ENCODE measurements at regions not wholly inside any gene's neighbourhood (a gene's known extent, or its start where the extent isn't known, plus 50 kb on each side); places are given as distances from the start of the nearest gene placed in this dataset.

- TF ChIP-seq, protein P1, sequence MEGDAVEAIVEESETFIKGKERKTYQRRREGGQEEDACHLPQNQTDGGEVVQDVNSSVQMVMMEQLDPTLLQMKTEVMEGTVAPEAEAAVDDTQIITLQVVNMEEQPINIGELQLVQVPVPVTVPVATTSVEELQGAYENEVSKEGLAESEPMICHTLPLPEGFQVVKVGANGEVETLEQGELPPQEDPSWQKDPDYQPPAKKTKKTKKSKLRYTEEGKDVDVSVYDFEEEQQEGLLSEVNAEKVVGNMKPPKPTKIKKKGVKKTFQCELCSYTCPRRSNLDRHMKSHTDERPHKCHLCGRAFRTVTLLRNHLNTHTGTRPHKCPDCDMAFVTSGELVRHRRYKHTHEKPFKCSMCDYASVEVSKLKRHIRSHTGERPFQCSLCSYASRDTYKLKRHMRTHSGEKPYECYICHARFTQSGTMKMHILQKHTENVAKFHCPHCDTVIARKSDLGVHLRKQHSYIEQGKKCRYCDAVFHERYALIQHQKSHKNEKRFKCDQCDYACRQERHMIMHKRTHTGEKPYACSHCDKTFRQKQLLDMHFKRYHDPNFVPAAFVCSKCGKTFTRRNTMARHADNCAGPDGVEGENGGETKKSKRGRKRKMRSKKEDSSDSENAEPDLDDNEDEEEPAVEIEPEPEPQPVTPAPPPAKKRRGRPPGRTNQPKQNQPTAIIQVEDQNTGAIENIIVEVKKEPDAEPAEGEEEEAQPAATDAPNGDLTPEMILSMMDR (conservative IDR thresholded peaks at IDR 0.05 in 1 of 2, IDR thresholded peaks at IDR 0.05 in 1 of 2; ENCODE audit: extremely low read depth in 1 of 2, insufficient read depth in 1 of 2, low read depth in 1 of 2, low read length in 2 of 2): no peak
- TF ChIP-seq EZH2 (IDR thresholded peaks at IDR 0.05; ENCODE audit: borderline replicate concordance, low read length): no peak
Measured at GRCh38 chr4:170231377-170231776, 141.6 kb upstream of the AADAT start.

Data from mammary epithelial cell (primary cell).